Limb (tissue), 2 donors: ENCODE measurements at regions not wholly inside any gene's neighbourhood (a gene's known extent, or its start where the extent isn't known, plus 50 kb on each side); places are given as distances from the start of the nearest gene placed in this dataset.
"Not testable (repeated sequence)": the region's sequence is repeated elsewhere in the genome, so short reads cannot be mapped to it uniquely, and the experiment has no call there.

Experiments used
- DNase-seq, 2 donors: peaks; one replicate each; pipeline ENCODE4 v3.0.0-alpha.2; 2016; ENCODE audit errors: extremely low spot score in 2 of 2

DNA sequence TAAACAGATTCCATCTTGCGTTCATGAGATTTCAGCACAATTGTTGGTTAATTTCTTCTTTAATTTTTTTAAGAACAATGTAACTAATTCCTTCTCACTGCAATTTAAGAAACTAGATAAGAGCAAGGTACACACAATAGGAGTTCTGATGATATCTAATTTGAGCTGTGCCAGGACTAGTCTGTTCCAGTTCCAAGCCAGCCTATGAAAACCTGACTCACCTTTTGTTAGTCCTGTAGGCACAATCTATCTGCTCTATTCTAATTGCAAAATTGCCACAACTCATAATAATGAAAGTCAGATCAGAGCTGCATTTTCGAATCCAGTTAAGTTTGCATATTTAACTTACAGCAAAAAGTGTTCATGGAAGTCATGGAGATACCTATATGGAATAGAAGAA lies 494.1 kb upstream of the TUSC1 start:
- no peak for DNase-seq

DNA sequence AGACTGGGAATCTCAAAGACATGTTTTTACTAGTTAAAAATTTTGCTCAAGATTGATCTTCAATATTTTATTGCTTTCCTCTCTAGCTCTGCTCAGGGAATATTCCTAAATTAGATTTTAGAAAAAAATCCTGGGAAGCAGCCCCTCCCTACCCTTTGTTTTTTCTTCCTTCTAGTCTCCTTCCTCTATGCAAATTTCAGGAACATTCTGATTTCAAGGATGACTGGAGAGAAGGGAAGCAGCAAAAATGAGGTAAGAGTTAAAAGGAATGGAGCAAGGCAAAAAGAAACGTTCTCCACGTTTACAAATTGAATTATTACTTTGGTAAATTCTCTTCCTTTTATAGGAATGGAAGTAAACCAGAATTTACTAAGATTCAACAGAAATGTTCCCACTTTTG lies 493.4 kb upstream of the TUSC1 start:
- DNase-seq, result no peak

DNA sequence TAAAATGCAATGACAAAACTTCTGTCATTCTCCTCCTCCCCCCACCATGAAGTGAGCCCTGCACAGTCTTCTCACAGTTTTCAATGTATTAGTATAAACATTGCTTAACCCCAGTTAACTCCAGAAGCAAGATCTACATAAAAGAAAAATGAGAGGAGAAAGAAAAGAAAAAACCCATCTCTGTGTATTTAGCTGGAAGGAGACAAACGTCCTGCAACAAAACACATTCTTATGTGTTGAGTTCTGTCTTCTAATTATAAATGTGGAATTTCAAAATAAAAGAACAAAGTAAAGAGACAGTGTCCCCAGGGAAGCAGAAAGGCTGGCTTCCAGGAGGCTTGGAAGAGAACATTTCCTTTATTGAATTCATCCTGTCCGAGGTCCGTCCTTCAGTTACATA lies 491.9 kb upstream of the TUSC1 start:
- no peak for DNase-seq

DNA sequence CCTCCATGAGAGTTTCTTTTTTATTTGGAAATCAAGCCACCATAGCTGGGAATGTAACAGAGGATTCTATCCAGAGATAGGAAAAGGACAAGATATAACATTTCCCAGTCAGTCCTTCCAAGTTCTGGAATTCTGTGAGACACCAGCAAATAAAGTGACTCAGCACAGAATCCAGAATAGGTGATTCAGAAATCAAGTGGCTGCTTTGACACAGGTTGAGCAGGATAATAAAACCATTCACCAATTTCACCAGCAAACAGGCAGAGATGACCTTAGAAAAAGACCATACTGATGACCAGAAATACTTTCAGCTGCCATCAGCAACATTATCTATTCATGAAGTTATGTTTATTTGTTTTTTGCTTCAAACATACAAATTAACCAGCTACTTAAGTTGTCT lies 491.5 kb upstream of the TUSC1 start:
- DNase-seq, result no peak

DNA sequence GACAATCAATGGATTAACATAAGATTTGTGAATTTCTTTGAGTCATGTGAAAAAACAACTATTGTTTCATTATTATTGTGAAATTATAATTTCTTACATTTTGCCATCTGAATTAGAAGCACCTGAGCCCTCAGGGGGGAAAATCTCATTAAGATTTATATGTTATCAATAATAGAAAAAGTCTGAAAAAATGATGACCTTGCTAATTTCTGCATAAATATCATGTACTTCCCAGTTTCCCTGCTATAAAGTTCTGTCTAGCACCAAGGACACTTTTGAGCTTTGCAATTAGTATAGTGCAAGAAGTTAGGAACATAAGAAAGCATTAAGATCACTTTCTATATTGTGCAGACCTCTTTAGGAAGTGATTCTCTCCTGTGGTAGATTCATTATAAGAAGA lies 488.3 kb upstream of the TUSC1 start:
- DNase-seq, result no peak

DNA sequence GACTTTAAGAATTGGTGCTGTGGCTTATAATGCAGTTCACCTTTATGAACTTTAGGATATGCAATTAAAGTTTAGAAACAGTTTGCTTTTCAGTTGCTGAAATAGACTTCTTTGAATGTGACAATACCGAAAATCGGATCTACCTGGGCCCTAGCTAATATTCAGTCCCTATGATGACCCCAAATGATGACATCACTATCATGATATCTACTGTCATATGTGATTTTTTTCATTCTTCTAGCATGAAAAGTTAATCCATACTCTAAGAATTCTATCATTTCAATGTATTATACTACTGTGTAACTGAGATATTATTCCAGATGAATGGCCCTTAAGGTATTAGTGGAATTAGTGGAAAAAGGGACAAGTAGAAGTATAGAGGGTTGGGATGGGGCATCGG lies 487.2 kb upstream of the TUSC1 start:
- no peak for DNase-seq

DNA sequence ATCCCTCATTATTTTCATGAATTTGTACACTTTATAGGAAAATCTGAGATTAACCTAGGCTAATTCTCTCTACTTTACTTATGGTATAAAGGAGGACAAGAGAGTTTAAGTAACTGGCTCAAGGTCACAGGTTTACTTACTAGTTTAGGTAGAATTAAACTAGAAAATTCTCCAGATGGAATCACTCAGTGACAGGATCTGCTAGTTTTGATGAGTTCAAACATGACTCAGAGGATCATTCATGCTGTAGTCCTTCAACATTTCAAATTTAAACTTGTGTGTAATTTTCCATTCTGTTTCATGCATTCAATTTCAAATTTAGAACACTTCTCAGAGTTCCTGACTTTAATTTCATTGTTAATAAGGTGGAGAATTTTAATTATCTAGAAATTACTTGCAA lies 485.7 kb upstream of the TUSC1 start:
- DNase-seq, result no peak

DNA sequence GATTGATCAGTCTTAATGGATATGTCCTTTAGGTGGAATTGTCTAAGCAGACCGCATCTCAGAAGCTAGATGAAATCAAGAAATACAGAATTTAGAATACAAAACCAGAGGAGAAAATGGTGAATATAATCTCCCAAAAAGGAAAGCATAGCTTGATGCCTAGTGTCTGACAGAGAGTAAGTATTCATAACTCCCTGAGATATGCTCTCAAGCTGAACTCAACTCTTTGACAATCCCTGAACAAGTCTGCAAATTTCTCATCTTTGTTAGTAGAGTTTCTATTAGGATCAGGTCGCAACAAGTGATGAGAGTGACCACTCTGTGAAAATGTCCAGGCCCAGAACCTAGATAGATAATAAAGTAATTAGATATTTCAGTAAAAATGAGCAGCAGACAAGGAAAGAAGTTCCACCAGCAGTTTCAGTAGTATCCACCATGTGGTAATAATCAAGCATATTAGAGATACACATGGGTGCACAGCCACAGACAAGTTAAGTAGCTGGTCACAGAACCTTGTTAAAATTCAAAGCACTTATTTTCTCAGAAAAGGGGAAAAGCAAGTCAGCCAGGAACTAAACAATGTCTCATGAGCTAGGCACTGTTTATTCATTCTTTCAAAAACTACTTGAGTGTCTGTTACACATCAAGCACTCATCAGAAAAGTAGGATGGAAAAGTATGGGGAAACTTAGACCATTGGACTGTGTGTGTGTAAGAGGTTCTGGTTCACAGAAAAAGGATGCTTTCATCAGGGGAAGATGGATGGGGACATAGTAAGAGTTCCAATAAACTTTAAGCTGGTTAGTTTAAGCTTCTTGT lies 481.5 kb upstream of the TUSC1 start:
- no peak for DNase-seq

DNA sequence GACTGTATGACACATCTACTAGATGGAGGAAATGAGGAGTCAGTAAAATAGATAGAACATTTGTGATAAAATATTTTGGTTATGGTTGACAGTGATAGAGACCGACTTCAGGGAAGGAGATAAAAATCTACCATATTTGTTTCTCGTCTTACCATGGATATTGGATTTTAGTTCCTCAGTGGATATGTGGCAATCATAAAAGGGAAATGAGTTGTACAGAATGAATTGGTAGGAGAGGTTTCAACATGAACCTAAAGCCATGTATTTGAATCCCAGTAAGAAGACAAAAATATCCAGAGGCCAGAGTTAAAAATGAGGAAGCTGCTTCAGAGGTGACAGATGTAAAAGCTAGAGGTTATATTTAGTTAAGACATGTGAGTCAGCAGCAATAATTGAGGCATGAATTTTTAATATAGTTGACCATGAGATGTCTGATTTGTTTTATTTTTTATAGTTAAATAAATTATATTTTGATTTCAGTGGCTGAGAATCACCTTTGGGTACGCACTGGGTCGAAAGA lies 480.4 kb upstream of the TUSC1 start:
- DNase-seq, result no peak

DNA sequence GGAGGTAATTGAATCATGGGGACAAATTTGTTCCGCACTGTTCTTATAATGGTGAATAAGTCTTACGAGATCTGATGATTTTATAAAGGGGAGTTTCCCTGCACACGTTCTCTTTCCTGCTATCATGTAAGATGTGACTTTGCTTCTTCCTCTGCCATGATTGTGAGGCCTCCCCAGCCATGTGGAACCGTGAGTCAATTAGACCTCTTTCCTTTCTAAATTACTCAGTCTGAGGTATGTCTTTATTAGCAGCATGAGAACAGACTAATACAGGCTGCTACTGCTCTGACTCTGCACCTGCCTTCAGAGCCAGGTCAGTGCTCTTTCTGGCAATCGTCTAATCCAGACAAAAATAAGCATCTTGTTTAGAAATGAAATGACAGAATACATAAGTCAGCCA lies 479.2 kb upstream of the TUSC1 start:
- no peak for DNase-seq

DNA sequence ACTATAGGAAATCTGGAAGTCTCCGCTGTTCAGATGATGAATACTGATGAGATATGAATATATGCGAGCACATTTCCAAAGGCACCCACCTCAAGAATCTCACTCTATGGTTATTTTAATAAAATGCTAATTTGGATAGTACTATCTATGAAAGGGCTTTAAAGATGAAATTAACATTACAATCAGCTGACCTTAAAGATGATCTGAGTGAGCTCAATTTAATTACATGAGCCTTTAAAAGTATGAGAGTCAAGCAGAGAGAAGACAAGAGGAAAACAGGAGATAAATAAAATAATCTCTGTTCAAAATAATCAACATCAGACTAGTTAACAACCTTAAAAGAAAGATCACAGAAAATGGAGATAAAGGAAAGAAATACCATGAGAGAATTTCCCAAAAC lies 474.1 kb upstream of the TUSC1 start:
- no peak for DNase-seq

DNA sequence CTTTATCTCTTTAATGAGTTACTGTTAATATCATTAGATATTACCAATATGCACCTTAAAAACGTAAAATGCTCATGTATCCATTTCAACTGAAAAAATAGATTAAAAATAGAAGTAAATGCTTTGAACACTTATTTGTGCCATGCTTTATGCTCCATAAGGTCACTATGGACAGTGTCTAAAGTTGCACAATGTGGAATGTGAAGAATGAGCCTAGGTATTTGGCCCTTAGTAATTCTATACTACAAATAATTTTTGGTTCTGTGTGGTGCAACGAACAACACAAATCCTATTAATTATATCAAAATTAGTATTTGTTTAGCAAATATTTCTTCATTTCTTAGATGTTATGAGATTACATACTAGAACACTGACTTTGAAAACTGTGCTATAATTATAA lies 469.9 kb upstream of the TUSC1 start:
- no peak for DNase-seq

DNA sequence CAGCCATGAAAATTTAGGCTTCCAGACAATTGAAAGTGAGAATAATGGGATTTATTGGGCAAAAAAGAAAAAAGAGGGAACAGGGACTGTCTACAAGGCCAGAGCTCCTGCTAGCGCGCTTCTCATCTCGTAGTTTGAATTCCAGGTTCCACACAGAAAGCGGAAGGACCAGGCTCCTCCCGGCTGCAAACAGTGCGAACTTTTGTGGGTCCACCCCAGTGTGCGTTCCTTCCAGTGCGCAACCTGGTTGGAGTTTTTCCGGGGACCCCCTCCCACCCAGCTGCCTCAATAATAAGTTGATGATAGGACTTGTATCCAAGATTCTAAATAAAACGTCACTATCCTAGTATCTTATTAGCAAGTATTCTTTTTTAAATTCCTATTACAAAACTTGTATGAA lies 467.7 kb upstream of the TUSC1 start:
- no peak for DNase-seq

DNA sequence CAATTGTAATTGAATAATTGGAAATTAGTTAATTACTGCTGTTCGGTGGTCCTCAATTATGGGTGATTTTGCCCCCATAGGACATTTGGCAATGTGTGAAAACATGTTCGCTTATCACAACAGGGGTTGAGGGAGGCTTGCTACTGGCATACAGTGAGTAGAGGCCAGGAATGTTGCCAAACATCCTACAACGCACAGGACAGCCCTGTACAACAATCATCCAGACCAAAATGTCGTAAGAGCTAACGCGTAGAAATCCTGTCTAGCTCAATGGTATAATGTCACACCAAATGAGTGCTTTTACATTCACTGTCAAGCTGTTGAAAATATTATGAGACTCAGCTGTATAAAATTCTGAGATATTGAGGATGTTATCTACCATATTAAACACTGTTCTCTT lies 464.4 kb upstream of the TUSC1 start:
- no peak for DNase-seq

DNA sequence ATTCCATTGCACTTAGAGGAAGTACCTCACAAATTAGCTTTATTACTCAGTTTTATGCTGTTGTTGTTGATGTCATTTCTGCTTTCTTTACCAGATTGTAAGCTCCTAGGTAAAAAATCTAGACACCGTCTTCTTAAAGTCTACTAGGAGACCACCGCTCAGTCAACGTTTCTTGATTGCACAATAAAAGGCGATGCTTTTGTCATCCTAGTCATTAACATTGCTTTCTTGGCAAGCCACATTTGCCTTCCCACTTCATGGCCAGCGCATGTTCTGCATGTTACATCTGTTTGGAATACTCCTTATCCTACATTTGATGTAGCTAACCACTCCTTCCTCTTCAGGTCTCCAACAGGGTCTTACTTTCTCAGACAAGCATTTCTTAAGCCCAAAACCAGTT lies 464.0 kb upstream of the TUSC1 start:
- no peak for DNase-seq

DNA sequence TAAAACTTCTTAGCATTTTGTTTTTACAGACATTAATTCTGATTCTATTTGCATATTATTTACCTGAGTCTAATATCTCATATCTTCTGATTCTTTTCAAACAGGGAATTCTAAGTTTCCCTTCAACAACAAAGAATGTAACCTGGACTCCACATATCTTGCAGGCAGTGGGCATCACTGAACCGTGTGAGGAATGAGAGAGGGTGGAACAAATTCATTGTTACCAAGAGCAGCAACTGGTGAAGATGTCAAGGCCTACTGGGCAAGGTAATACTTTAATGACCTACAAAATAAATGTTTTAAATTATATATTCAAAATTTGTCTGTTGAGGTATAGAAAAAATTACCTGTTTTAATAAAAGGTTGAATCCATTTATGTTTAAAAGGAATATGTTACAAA lies 455.3 kb upstream of the TUSC1 start:
- DNase-seq, result no peak

DNA sequence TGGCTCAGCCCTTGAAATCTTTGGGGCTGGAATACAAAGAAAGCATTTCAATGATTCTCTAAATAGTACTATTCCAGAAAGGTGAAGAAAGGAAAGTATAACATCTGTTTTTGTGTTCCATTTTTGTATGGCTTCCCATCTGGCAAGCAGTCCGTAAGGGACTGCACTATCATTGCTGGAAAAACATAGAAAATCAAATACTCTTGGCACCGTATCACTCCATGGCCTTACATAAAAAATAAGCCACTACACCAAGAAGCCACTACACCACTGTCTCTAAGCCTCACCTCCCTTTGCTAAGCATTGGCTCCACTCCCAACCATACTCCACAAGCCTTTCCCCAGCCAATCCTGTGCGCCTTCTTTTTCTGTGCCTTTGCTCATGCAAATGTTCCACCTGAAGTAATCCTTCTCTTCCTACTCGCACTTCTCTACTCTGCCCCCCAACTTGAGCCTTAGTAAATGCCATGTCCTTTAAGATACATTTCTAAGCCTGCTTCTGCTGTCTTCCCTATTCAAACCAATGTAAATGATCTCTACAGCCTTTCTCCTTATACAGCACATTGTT lies 454.6 kb upstream of the TUSC1 start:
- peak in 1 of 2 donors; percentile 44 for DNase-seq

DNA sequence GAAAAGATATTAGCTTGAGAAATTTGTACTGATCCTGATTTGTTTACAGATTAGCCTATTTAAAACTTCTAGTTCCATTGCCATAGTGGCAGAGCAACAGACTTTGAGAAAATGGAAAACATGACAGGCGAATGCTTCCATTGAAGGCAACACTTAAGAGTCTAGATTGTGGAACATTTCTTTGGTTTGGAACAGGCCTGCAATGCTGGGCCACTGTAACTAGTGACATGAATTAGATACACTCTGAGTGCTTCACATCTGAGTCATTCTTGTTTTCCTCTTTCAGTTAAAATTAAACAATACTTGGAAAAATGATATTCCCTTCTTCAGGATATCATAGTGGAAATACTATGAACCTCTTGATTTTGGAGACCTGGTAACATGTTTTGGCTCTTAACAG lies 453.6 kb upstream of the TUSC1 start:
- DNase-seq, result no peak

DNA sequence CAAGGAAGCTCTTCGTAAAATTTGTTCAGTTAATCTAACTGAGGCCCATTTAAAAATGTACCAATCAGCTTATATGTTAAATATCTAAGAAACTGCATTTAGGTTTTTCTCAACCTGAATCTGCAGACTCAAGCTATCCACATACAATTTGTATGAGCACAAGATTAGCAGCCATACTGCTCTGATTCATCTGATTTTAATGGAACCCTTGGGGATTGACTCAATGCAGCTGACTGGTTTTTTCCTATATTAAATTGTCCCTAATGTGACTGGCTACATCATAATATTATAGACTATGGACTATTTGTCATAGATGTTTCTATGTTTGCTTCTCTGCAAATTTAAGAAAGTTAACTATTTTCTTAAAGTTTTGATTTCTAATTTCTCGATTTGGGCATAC lies 451.0 kb upstream of the TUSC1 start:
- DNase-seq, result no peak

DNA sequence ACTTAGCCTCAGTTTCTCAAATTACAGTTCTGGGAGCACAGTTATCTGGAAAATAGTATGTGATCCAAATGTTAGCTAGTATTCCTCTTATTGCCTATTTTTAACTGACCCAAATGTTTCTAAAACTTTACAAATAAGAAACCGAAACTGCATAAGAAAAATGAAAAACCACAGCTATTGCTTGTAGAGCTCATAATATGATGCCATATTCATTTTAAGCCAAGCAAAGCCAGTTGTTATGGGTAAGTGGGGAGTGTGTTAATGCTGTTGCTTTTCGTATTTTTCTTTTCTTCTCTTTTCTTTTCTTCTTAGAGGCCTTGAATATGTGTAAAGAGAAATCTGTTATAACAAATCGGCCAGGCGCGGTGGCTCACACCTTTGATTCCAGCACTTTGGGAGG lies 447.4 kb upstream of the TUSC1 start:
- no peak for DNase-seq

DNA sequence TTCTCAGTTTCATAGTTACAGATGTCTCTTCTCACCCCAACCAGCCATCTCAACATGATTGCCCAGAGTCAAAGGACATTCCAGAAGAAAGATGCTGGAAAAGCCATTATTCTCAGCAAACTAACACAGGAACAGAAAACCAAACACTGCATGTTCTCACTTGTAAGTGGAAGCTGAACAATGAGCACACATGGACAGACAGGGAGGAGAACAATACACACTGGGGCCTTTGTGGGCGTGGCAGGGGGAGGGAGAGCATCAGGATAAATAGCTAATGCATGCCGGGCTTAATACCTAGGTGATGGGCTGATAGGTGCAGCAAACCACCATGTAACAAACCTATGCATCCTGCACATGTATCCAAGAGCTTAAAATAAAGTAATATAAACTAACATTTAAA lies 437.8 kb upstream of the TUSC1 start:
- not testable (repeated sequence) for DNase-seq

DNA sequence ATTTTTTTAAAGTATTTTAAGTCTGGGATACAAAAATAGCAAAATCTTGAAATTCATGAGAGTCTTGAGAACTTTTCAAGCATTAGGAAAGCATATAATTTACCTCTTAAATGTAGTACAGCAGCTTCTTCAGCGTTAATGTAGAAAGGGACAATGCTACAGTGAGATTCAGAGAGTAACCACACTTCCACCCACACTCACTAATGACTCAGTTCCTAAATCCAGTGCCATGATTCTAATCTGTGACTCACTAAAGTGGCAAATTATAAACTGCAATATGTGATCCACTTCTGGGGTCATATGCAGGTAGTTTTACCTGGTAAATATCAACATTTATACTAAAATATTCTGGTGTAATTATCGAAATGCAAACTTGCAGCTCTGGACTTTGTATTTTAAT lies 434.5 kb upstream of the TUSC1 start:
- no peak for DNase-seq

DNA sequence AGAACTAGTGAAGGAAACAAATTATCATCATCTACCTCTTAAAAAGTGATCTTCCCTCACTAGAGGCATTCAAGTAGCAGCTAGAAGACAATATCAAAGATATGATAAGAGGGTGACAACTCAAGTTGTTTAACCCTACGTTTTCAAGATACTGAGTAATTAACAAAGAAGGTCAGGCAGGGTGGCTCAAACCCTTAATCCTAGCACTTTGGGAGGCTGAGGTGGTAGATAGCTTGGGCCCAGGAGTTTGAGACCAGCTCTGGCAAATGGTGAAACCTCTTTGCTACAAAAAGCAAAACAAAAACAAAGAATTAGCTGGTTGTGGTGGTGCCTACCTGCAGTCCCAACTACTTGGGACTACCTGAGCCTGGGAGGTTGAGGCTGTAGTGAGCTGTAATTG lies 408.2 kb upstream of the TUSC1 start:
- DNase-seq, result no peak
